ENCODE measurements at regions not wholly inside any gene's neighbourhood (a gene's known extent, or its start where the extent isn't known, plus 50 kb on each side); places are given as distances from the start of the nearest gene placed in this dataset.

- TF ChIP-seq CTCF (conservative IDR thresholded peaks at IDR 0.05; ENCODE audit: low read depth in 2 of 2) (no peak), EZH2 (IDR thresholded peaks at IDR 0.05; ENCODE audit: low read depth, unreplicated experiment) (no peak), POLR2AphosphoS5 (IDR thresholded peaks at IDR 0.05; ENCODE audit: low read depth) (no peak), ETS1 (IDR thresholded peaks at IDR 0.05) (no peak), STAT1 (IDR thresholded peaks at IDR 0.05; ENCODE audit: unreplicated experiment) (no peak), JUNB (IDR thresholded peaks at IDR 0.05; ENCODE audit: unreplicated experiment) (no peak), NANOG (IDR thresholded peaks at IDR 0.05; ENCODE audit: borderline replicate concordance) (no peak), EZH2phosphoT487 (IDR thresholded peaks at IDR 0.05; ENCODE audit: unreplicated experiment) (no peak), CREB1 (CRISPR knock-in tag; IDR thresholded peaks at IDR 0.05; ENCODE audit: low read depth) (no peak), ZNF331 (CRISPR knock-in tag; IDR thresholded peaks at IDR 0.05; ENCODE audit: low read depth) (no peak)
- TF ChIP-seq, protein P1, sequence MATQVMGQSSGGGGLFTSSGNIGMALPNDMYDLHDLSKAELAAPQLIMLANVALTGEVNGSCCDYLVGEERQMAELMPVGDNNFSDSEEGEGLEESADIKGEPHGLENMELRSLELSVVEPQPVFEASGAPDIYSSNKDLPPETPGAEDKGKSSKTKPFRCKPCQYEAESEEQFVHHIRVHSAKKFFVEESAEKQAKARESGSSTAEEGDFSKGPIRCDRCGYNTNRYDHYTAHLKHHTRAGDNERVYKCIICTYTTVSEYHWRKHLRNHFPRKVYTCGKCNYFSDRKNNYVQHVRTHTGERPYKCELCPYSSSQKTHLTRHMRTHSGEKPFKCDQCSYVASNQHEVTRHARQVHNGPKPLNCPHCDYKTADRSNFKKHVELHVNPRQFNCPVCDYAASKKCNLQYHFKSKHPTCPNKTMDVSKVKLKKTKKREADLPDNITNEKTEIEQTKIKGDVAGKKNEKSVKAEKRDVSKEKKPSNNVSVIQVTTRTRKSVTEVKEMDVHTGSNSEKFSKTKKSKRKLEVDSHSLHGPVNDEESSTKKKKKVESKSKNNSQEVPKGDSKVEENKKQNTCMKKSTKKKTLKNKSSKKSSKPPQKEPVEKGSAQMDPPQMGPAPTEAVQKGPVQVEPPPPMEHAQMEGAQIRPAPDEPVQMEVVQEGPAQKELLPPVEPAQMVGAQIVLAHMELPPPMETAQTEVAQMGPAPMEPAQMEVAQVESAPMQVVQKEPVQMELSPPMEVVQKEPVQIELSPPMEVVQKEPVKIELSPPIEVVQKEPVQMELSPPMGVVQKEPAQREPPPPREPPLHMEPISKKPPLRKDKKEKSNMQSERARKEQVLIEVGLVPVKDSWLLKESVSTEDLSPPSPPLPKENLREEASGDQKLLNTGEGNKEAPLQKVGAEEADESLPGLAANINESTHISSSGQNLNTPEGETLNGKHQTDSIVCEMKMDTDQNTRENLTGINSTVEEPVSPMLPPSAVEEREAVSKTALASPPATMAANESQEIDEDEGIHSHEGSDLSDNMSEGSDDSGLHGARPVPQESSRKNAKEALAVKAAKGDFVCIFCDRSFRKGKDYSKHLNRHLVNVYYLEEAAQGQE (IDR thresholded peaks at IDR 0.05; ENCODE audit: unreplicated experiment): no peak
Measured at GRCh38 chr17:5812590-5812989, 228.3 kb upstream of the NLRP1 start.
